ENCODE measurements at regions not wholly inside any gene's neighbourhood (a gene's known extent, or its start where the extent isn't known, plus 50 kb on each side); places are given as distances from the start of the nearest gene placed in this dataset.

GRCh38 chr21:45592208-45592619 is 50.0 kb upstream of the SLC19A1 start:
- no peak for DNase-seq
- intact Hi-C loops (cut with DNase I): loop anchor here (5.0 kb wide), 1 partner anchor 35 kb away; no protein-coding TSS in a partner anchor
- no peak for ATAC-seq (ENCODE audit: poor library complexity)

- no peak for DNase-seq
- intact Hi-C loops (cut with DNase I): loop anchor here (5.0 kb wide), 1 partner anchor 35 kb away; no protein-coding TSS in a partner anchor
- no peak for ATAC-seq (ENCODE audit: poor library complexity)
Observed at GRCh38 chr21:45592626-45593134, 50.4 kb upstream of the SLC19A1 start.

- intact Hi-C loops (cut with DNase I): loop anchor here (5.0 kb wide), 1 partner anchor 36 kb away; no protein-coding TSS in a partner anchor
- DNase-seq: no peak
- ATAC-seq (ENCODE audit: poor library complexity): no peak
Observed at GRCh38 chr21:45593162-45594022, 50.1 kb upstream of the PCBP3 start.
